ENCODE measurements at regions not wholly inside any gene's neighbourhood (a gene's known extent, or its start where the extent isn't known, plus 50 kb on each side); places are given as distances from the start of the nearest gene placed in this dataset.

- TF ChIP-seq CTCF (IDR thresholded peaks at IDR 0.05; ENCODE audit: borderline replicate concordance, insufficient read depth, low read depth, low read length), result no peak
- H3K4me3 ChIP-seq (ENCODE audit: low read depth, low read length), result no peak overlapping the region
Measured at GRCh38 chr15:81514725-81515124, 140.7 kb upstream of the TMC3 start.

GRCh38 chr15:81511138-81511537 lies 137.1 kb upstream of the TMC3 start:
- TF ChIP-seq CTCF (IDR thresholded peaks at IDR 0.05; ENCODE audit: borderline replicate concordance, insufficient read depth, low read depth, low read length), result no peak
- H3K4me3 ChIP-seq (ENCODE audit: low read depth, low read length), result no peak overlapping the region

GRCh38 chr15:81507831-81508230 lies 133.8 kb upstream of the TMC3 start:
- no peak overlapping the region for H3K4me3 ChIP-seq (ENCODE audit: low read depth, low read length)
- TF ChIP-seq CTCF (IDR thresholded peaks at IDR 0.05; ENCODE audit: borderline replicate concordance, insufficient read depth, low read depth, low read length), result no peak

GRCh38 chr15:81506936-81507335 lies 132.9 kb upstream of the TMC3 start:
- no peak for TF ChIP-seq CTCF (IDR thresholded peaks at IDR 0.05; ENCODE audit: borderline replicate concordance, insufficient read depth, low read depth, low read length)
- no peak overlapping the region for H3K4me3 ChIP-seq (ENCODE audit: low read depth, low read length)

- no peak for TF ChIP-seq CTCF (IDR thresholded peaks at IDR 0.05; ENCODE audit: borderline replicate concordance, insufficient read depth, low read depth, low read length)
Measured at GRCh38 chr15:81506071-81506470, 132.1 kb upstream of the TMC3 start.

GRCh38 chr15:81504170-81504905 lies 130.3 kb upstream of the TMC3 start:
- TF ChIP-seq CTCF (IDR thresholded peaks at IDR 0.05; ENCODE audit: borderline replicate concordance, insufficient read depth, low read depth, low read length), result no peak
- H3K4me3 ChIP-seq (ENCODE audit: low read depth, low read length), result no peak overlapping the region

More at GRCh38 chr15:81506071-81506470, 132.1 kb upstream of the TMC3 start:
- no peak overlapping the region for H3K4me3 ChIP-seq (ENCODE audit: low read depth, low read length)

- no peak for TF ChIP-seq CTCF (IDR thresholded peaks at IDR 0.05; ENCODE audit: borderline replicate concordance, insufficient read depth, low read depth, low read length)
- H3K4me3 ChIP-seq (ENCODE audit: low read depth, low read length), result no peak overlapping the region
Measured at GRCh38 chr15:81502439-81502838, 128.4 kb upstream of the TMC3 start.
